ENCODE measurements at regions not wholly inside any gene's neighbourhood (a gene's known extent, or its start where the extent isn't known, plus 50 kb on each side); places are given as distances from the start of the nearest gene placed in this dataset.

GRCh38 chr20:24151621-24152294 lies 163.2 kb upstream of the GGTLC1 start:
- TF ChIP-seq EZH2 (IDR thresholded peaks at IDR 0.05; ENCODE audit: borderline replicate concordance, low read depth, low read length) (no peak), ESRRA (IDR thresholded peaks at IDR 0.05; ENCODE audit: borderline replicate concordance, low read depth) (no peak), KAT7 (CRISPR knock-in tag; IDR thresholded peaks at IDR 0.05; ENCODE audit: borderline replicate concordance) (no peak), FOS (IDR thresholded peaks at IDR 0.05; ENCODE audit: extremely low read depth, insufficient read length) (no peak), RBM25 (IDR thresholded peaks at IDR 0.05; ENCODE audit: low read depth, low read length, severe bottlenecking) (no peak), CTCF (IDR thresholded peaks at IDR 0.05 in 2 of 3, conservative IDR thresholded peaks at IDR 0.05 in 1 of 3; ENCODE audit: insufficient read depth in 2 of 3, low read depth in 1 of 3, low read length in 3 of 3) (no peak), SPI1 (IDR thresholded peaks at IDR 0.05; ENCODE audit: borderline replicate concordance, low read depth, low read length) (no peak), NR1H2 (CRISPR knock-in tag; IDR thresholded peaks at IDR 0.05) (no peak), ZC3H4 (CRISPR knock-in tag; IDR thresholded peaks at IDR 0.05; ENCODE audit: borderline replicate concordance) (no peak), NFE2 (IDR thresholded peaks at IDR 0.05; ENCODE audit: low read depth) (no peak), ZNF395 (CRISPR knock-in tag; IDR thresholded peaks at IDR 0.05) (no peak), TEAD2 (tag; IDR thresholded peaks at IDR 0.05) (no peak)

Measured in K562 (cell line).